Karpas-422 (cell line): ENCODE measurements at regions not wholly inside any gene's neighbourhood (a gene's known extent, or its start where the extent isn't known, plus 50 kb on each side); places are given as distances from the start of the nearest gene placed in this dataset.
"Not testable (repeated sequence)": the region's sequence is repeated elsewhere in the genome, so short reads cannot be mapped to it uniquely, and the experiment has no call there.

Experiments used
- DNase-seq: peaks from one replicate; pipeline ENCODE4 v3.0.0-alpha.2; 2015
- H2AFZ ChIP-seq: fragments of 200-600 bp; sonication (generic); 2 replicates; pipeline ENCODE4 v1.6.1; 2014; ENCODE audit warnings: antibody characterized with exemption, low read length, mixed read lengths
- H3K27ac ChIP-seq: fragments of 200-600 bp; sonication (generic); 2 replicates; pipeline ENCODE4 v1.5.1; 2014; ENCODE audit warnings: mild to moderate bottlenecking, low read length, moderate library complexity
- H3K27me3 ChIP-seq: fragments of 200-600 bp; sonication (generic); 2 replicates; pipeline ENCODE4 v1.6.1; 2014; ENCODE audit warnings: low read length, mixed read lengths
- H3K36me3 ChIP-seq: fragments of 200-600 bp; sonication (generic); 2 replicates; pipeline ENCODE4 v1.6.1; 2014; ENCODE audit warnings: low read length, mixed read lengths; ENCODE audit not compliant: insufficient read depth
- H3K4me1 ChIP-seq: fragments of 200-600 bp; sonication (generic); 2 replicates; pipeline ENCODE4 v1.6.1; 2014; ENCODE audit warnings: mild to moderate bottlenecking, low read length, mixed read lengths
- H3K4me2 ChIP-seq: fragments of 200-600 bp; sonication (generic); 2 replicates; pipeline ENCODE4 v1.6.1; 2014; ENCODE audit warnings: low read length, low read depth, mild to moderate bottlenecking; ENCODE audit not compliant: poor library complexity, severe bottlenecking
- H3K4me3 ChIP-seq: fragments of 200-600 bp; sonication (generic); 2 replicates; pipeline ENCODE4 v1.5.1; 2014; ENCODE audit warnings: mild to moderate bottlenecking, antibody characterized with exemption, low read length, mixed read lengths
- H3K79me2 ChIP-seq: fragments of 200-600 bp; sonication (generic); 2 replicates; pipeline ENCODE4 v1.6.1; 2014; ENCODE audit warnings: mild to moderate bottlenecking, low read length, mixed read lengths
- H3K9ac ChIP-seq: fragments of 200-600 bp; sonication (generic); 2 replicates; pipeline ENCODE4 v1.6.0; 2014; ENCODE audit warnings: low read length
- H3K9me2 ChIP-seq: fragments of 200-600 bp; sonication (generic), shearing (Covaris generic); replicated peaks from 2 replicates; pipeline ENCODE4 v1.6.0; 2014; ENCODE audit warnings: mild to moderate bottlenecking, low read length, moderate library complexity; ENCODE audit not compliant: insufficient read depth
- H3K9me3 ChIP-seq: fragments of 300-700, 200-600 bp; sonication (generic); 2 replicates; pipeline ENCODE4 v1.6.1; 2014; ENCODE audit warnings: low read length, mixed read lengths
- H4K20me1 ChIP-seq: fragments of 200-600 bp; sonication (generic); 2 replicates; pipeline ENCODE4 v1.6.1; 2014; ENCODE audit warnings: mild to moderate bottlenecking, antibody characterized with exemption, low read length, low read depth; ENCODE audit not compliant: insufficient read depth

- Histone ChIP-seq H3K4me3 (no peak overlapping the region), H3K4me2 (no peak overlapping the region), H2AFZ (no peak overlapping the region), H3K9ac (no peak overlapping the region), H3K36me3 (no peaks in the 10 kb centered on the region; the same call in 1 of the 2 replicates), H4K20me1 (no peaks in the 10 kb centered on the region), H3K4me1 (peaks cover 5% of the 10 kb centered on the region; the same call in 1 of the 2 replicates), H3K27ac (no peak overlapping the region), H3K27me3 (no peaks in the 10 kb centered on the region), H3K79me2 (no peaks in the 10 kb centered on the region), H3K9me2 (no peaks in the 10 kb centered on the region), H3K9me3 (no peaks in the 10 kb centered on the region)
- no peak for DNase-seq
These were observed 93.4 kb upstream of the SIX2 start for GRCh38 chr2:45102579-45103117.

DNA sequence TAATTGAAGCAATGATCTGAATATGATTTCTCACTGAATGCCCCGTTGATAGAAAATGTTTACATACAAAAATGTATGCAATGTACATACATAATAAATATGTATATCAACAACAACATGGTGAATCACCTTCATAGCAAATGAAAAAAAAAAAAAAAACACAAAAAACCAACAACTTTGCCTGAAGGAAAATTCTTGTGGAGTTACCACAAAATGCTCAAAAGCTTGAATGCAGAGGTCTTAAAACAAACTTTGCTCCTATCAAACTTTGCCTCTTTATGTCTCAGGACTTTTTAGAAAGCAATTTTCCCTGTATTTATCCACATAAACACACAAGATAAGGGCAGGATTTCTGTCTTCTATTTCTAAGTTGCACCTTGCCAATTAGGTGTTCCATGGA lies 92.9 kb upstream of the SIX2 start:
- Histone ChIP-seq H4K20me1 (no peaks in the 10 kb centered on the region), H3K27ac (no peak overlapping the region), H2AFZ (no peak overlapping the region), H3K4me3 (no peak overlapping the region), H3K9me3 (no peaks in the 10 kb centered on the region), H3K27me3 (no peaks in the 10 kb centered on the region), H3K9ac (no peak overlapping the region), H3K4me1 (peaks cover 5% of the 10 kb centered on the region; the same call in 1 of the 2 replicates), H3K9me2 (no peaks in the 10 kb centered on the region), H3K79me2 (no peaks in the 10 kb centered on the region), H3K36me3 (no peaks in the 10 kb centered on the region; the same call in 1 of the 2 replicates), H3K4me2 (no peak overlapping the region)
- DNase-seq = no peak

DNA sequence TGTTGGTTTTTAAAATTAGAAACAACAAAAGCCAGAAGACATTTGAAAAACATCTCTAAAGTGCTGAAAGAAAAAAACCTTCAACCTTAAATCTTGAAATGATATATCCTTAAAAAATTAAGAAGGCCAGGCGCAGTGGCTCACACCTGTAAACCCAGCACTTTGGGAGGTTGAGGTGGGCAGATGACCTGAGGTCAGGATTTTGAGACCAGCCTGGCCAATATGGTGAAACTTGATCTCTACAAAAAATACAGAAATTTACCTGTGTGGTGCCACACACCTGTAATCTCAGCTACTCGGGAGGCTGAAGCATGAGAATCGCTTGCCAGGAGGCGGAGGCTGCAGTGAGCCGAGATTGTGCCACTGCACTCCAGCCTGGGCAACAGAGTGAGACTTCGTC lies 87.7 kb upstream of the SIX2 start:
- Histone ChIP-seq H3K9me3 (no peaks in the 10 kb centered on the region), H3K9me2 (no peaks in the 10 kb centered on the region), H2AFZ (no peak overlapping the region), H3K79me2 (no peaks in the 10 kb centered on the region), H3K4me2 (no peak overlapping the region), H3K36me3 (no peaks in the 10 kb centered on the region), H4K20me1 (no peaks in the 10 kb centered on the region), H3K27me3 (no peaks in the 10 kb centered on the region), H3K4me3 (no peak overlapping the region), H3K4me1 (peaks cover 4% of the 10 kb centered on the region; the same call in 1 of the 2 replicates), H3K9ac (no peak overlapping the region), H3K27ac (no peak overlapping the region)
- DNase-seq = no peak

DNA sequence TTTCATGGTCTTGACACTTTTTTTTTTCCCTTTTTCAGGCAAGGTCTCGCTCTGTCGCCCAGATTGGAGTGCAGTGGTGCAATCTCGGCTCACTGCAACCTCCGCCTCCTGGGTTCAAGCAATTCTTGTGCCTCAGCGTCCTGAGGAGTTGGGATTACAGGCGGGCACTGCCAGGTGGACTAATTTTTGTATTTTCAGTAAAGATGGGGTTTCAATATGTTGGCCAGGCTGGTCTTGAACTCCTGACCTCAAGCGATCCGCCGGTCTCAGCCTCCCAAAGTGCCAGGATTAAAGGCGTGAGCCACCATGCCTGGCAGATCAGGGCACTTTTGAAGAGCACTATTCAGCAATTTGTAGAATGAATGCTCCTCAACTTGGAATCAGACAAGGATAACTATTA lies 86.8 kb upstream of the SIX2 start:
- not testable (repeated sequence) for H3K4me1 ChIP-seq, H3K4me3 ChIP-seq, DNase-seq, H4K20me1 ChIP-seq, H3K79me2 ChIP-seq, H3K36me3 ChIP-seq, H3K27ac ChIP-seq, H3K9me2 ChIP-seq, H3K4me2 ChIP-seq, H3K27me3 ChIP-seq, H2AFZ ChIP-seq, H3K9ac ChIP-seq, H3K9me3 ChIP-seq

DNA sequence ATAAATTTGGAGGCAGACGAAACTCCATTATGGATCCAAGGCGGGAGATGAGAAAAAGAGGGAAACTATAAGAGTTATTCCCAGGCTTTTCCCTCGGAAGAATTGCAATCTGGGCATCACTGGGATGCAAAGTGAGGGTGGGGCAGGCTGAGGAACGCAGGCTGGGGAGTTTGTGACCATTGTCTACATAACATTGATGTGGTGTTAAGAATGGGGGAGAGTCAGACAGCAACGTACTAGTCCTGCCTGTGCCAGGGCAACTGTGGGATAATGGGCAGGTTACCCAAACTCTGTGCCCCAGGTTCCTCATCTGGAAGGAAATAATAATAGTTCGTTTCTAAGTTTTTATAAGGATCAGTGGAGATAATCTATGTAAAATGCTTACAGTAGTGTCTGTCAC lies 84.4 kb upstream of the SIX2 start:
- no peak for DNase-seq
- H3K4me2 ChIP-seq = no peak overlapping the region
- no peak overlapping the region for H3K27ac ChIP-seq
- peaks cover 16% of the 10 kb centered on the region for H3K4me1 ChIP-seq
- no peaks in the 10 kb centered on the region for H3K9me2 ChIP-seq
- H2AFZ ChIP-seq = no peak overlapping the region
- no peak overlapping the region for H3K9ac ChIP-seq
- H3K4me3 ChIP-seq = no peak overlapping the region
- H4K20me1 ChIP-seq = no peaks in the 10 kb centered on the region
- no peaks in the 10 kb centered on the region for H3K36me3 ChIP-seq
- H3K9me3 ChIP-seq = no peaks in the 10 kb centered on the region
- no peaks in the 10 kb centered on the region for H3K27me3 ChIP-seq
- H3K79me2 ChIP-seq = no peaks in the 10 kb centered on the region

GRCh38 chr2:45093181-45093580 lies 83.9 kb upstream of the SIX2 start:
- H3K79me2 ChIP-seq = no peaks in the 10 kb centered on the region
- H3K9ac ChIP-seq = no peak overlapping the region
- H2AFZ ChIP-seq = no peak overlapping the region
- H3K36me3 ChIP-seq = no peaks in the 10 kb centered on the region
- peaks cover 19% of the 10 kb centered on the region for H3K4me1 ChIP-seq
- H3K4me2 ChIP-seq = no peak overlapping the region
- no peak overlapping the region for H3K4me3 ChIP-seq
- H3K27ac ChIP-seq = no peak overlapping the region
- no peaks in the 10 kb centered on the region for H3K9me2 ChIP-seq
- H3K27me3 ChIP-seq = no peaks in the 10 kb centered on the region
- no peaks in the 10 kb centered on the region for H3K9me3 ChIP-seq
- no peaks in the 10 kb centered on the region for H4K20me1 ChIP-seq
- DNase-seq = no peak

DNA sequence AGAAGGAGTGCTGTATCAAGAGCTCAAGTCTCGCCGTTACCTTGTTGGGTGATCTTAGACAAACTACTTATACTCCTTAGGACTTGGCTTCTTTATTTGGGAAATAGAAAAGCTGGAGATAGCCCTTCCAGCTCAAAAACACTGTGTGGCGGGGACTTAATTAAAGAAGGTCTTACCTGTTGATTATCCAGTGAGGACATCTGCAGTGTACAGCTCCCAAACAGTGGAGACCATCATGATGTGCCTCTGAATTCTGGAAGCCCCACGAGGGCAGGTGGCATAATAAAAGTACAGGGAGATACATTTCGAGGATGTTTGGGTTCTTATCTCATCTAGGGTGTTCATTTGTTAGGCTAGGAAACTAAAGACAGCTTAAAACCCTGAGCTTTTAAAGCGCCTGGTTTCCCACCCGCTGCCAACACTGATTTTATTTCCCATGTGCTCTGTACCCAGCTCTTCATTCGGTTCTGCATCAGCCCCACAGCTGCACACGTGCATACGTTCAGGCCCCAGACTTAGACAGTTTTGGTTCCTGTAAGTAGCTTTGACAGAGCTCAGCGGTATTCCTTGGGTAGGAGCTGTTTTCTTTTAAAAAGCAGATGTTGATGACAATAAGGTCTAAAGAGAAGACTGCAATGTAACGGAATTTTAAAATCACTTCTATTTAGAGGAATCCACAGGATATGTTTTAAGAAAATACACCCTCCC lies 80.5 kb upstream of the SIX2 start:
- peak overlapping the region; percentile 63 for H2AFZ ChIP-seq
- H3K27ac ChIP-seq = no peak overlapping the region
- H3K4me2 ChIP-seq = peak overlapping the region; percentile 13

GRCh38 chr2:45085487-45085886 lies 76.2 kb upstream of the SIX2 start:
- H3K4me3 ChIP-seq = no peak overlapping the region
- H3K27ac ChIP-seq = no peak overlapping the region
- no peak overlapping the region for H3K4me2 ChIP-seq
- H3K4me1 ChIP-seq = peaks cover 36% of the 10 kb centered on the region
- H3K9ac ChIP-seq = no peak overlapping the region
- no peaks in the 10 kb centered on the region for H3K27me3 ChIP-seq
- H4K20me1 ChIP-seq = no peaks in the 10 kb centered on the region
- peak overlapping the region; percentile 33; the same call in 1 of the 2 replicates for H2AFZ ChIP-seq
- H3K9me2 ChIP-seq = no peaks in the 10 kb centered on the region
- H3K36me3 ChIP-seq = no peaks in the 10 kb centered on the region
- no peaks in the 10 kb centered on the region for H3K79me2 ChIP-seq
- H3K9me3 ChIP-seq = no peaks in the 10 kb centered on the region
- no peak for DNase-seq

More for the DNA sequence above, 80.5 kb upstream of the SIX2 start:
- 0 out of 2 replicates have a peak overlapping the region, but pooled peaks have one; percentile 17 for H3K9ac ChIP-seq
- H3K36me3 ChIP-seq = no peaks in the 10 kb centered on the region
- H3K4me1 ChIP-seq = peaks cover 22% of the 10 kb centered on the region
- no peak overlapping the region for H3K4me3 ChIP-seq
- no peaks in the 10 kb centered on the region for H3K79me2 ChIP-seq
- no peaks in the 10 kb centered on the region for H3K27me3 ChIP-seq
- DNase-seq = peak; percentile 65
- no peaks in the 10 kb centered on the region for H4K20me1 ChIP-seq
- no peaks in the 10 kb centered on the region for H3K9me3 ChIP-seq
- H3K9me2 ChIP-seq = no peaks in the 10 kb centered on the region
